ENCODE measurements at regions not wholly inside any gene's neighbourhood (a gene's known extent, or its start where the extent isn't known, plus 50 kb on each side); places are given as distances from the start of the nearest gene placed in this dataset.

DNA sequence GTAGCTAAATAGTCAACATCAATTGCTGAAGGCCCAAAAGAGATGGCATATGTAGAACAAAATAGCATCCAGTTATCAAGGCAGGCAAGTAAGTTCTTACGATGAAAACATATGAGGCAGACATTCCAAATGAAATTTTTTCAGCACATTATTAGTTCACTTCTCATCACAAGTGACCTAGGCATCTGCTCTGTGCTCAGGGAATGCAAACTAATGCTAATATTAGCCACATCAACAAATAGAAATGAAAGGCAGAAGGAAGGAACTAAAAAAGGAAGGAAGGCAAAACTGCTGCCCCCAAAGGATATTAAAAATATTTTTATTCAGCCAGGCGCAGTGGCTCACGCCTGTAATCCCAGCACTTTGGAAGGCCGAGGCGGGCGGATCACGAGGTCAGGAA lies 51.2 kb upstream of the ROCK1 start:
- Mint-ChIP-seq H3K36me3 (ENCODE audit: insufficient read depth, unreplicated experiment) (no peaks in the 10 kb centered on the region), H3K4me3 (ENCODE audit: unreplicated experiment) (no peak overlapping the region), H3K27me3 (ENCODE audit: insufficient read depth, unreplicated experiment) (no peaks in the 10 kb centered on the region), H3K9me3 (ENCODE audit: unreplicated experiment) (no peaks in the 10 kb centered on the region), H3K27ac (ENCODE audit: low read depth, unreplicated experiment) (no peak overlapping the region), H3K4me1 (ENCODE audit: insufficient read depth, unreplicated experiment) (peaks cover 15% of the 10 kb centered on the region)
- intact Hi-C loops (cut with micrococcal nuclease), result no loop called here
- no peak for DNase-seq (ENCODE audit: unreplicated experiment)
- no TSS peak for BruUV-seq (replicated peaks)
- ChIA-PET POLR2A (interaction anchor here (1.2 to 2.9 kb wide), 4 partner anchors 47 to 51 kb away, joined by 3 to 23 read pairs (median 7); partner anchors contain the start of gene ROCK1), CTCF (interaction anchor here (0.7 to 2.5 kb wide), 2 partner anchors 8 to 16 kb away, joined by 4 to 15 read pairs; no protein-coding TSS in a partner anchor)
- TF ChIP-seq, protein P1, sequence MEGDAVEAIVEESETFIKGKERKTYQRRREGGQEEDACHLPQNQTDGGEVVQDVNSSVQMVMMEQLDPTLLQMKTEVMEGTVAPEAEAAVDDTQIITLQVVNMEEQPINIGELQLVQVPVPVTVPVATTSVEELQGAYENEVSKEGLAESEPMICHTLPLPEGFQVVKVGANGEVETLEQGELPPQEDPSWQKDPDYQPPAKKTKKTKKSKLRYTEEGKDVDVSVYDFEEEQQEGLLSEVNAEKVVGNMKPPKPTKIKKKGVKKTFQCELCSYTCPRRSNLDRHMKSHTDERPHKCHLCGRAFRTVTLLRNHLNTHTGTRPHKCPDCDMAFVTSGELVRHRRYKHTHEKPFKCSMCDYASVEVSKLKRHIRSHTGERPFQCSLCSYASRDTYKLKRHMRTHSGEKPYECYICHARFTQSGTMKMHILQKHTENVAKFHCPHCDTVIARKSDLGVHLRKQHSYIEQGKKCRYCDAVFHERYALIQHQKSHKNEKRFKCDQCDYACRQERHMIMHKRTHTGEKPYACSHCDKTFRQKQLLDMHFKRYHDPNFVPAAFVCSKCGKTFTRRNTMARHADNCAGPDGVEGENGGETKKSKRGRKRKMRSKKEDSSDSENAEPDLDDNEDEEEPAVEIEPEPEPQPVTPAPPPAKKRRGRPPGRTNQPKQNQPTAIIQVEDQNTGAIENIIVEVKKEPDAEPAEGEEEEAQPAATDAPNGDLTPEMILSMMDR (IDR thresholded peaks at IDR 0.05; ENCODE audit: unreplicated experiment), result no peak

- CTCF ChIA-PET, result interaction anchor here (0.5 to 2.5 kb wide), 9 partner anchors 15 to 345 kb away, joined by 3 to 15 read pairs (median 3); no protein-coding TSS in a partner anchor
- H3K9me3 Mint-ChIP-seq (ENCODE audit: unreplicated experiment), result no peaks in the 10 kb centered on the region
- DNase-seq (ENCODE audit: unreplicated experiment), result peak; percentile 85
Measured at GRCh38 chr18:21163647-21164547, 52.3 kb upstream of the ROCK1 start.

DNA sequence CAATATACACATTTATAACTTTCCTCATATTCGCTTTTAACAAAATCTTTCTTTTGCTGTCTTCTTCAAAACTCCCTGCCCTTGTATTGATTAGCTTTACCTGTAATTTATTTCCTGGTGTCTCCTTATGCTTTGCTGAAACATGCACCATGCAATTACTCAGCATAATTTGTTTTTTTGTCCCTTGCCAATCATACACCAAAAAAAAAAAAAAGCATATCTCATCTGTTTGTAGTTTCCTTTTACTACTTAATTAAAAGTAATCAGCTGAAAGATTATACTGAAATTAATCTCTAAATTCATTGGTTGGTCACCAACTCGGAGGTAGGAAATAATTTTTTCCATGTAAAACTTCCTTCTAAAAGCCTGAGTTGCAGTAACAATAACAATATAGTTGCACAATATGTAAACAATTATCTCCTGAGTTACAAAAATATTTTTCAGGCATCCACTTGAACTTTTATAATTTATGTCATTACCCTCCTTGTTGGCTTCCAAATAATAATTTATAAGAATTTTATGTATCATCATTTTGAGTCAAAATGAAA lies 53.0 kb upstream of the ROCK1 start:
- intact Hi-C loops (cut with micrococcal nuclease), result loop anchor here (2.0 kb wide), 1 partner anchor 54 kb away; the partner anchor contains the start of gene ROCK1
- peak; percentile 27 for DNase-seq (ENCODE audit: unreplicated experiment)
- H3K27me3 Mint-ChIP-seq (ENCODE audit: insufficient read depth, unreplicated experiment), result no peaks in the 10 kb centered on the region
- no peaks in the 10 kb centered on the region for H3K9me3 Mint-ChIP-seq (ENCODE audit: unreplicated experiment)
- peaks cover 15% of the 10 kb centered on the region for H3K4me1 Mint-ChIP-seq (ENCODE audit: insufficient read depth, unreplicated experiment)
- peak overlapping the region; percentile 28 for H3K4me3 Mint-ChIP-seq (ENCODE audit: unreplicated experiment)
- TF ChIP-seq, protein P1 (IDR thresholded peaks at IDR 0.05; ENCODE audit: unreplicated experiment), result no peak
- no peaks in the 10 kb centered on the region for H3K36me3 Mint-ChIP-seq (ENCODE audit: insufficient read depth, unreplicated experiment)
- CTCF ChIA-PET, result interaction anchor here (0.5 to 2.5 kb wide), 7 partner anchors 14 to 345 kb away, joined by 3 to 15 read pairs (median 3); no protein-coding TSS in a partner anchor
- no TSS peak for BruUV-seq (replicated peaks)
- POLR2A ChIA-PET, result interaction anchor here (0.5 to 2.9 kb wide), 12 partner anchors 10 to 686 kb away, joined by 3 to 23 read pairs (median 4); partner anchors contain the start of genes ESCO1 and ROCK1
- peak overlapping the region; percentile 59 for H3K27ac Mint-ChIP-seq (ENCODE audit: low read depth, unreplicated experiment)

More at GRCh38 chr18:21163647-21164547, 52.3 kb upstream of the ROCK1 start:
- TF ChIP-seq, protein P1 (IDR thresholded peaks at IDR 0.05; ENCODE audit: unreplicated experiment), result no peak
- intact Hi-C loops (cut with micrococcal nuclease), result loop anchor here (2.0 kb wide), 1 partner anchor 53 kb away; the partner anchor contains the start of gene ROCK1
- POLR2A ChIA-PET, result interaction anchor here (0.5 to 2.9 kb wide), 15 partner anchors 9 to 687 kb away, joined by 3 to 23 read pairs (median 3); partner anchors contain the start of genes ESCO1 and ROCK1
- Mint-ChIP-seq H3K4me1 (ENCODE audit: insufficient read depth, unreplicated experiment) (peaks cover 15% of the 10 kb centered on the region), H3K27me3 (ENCODE audit: insufficient read depth, unreplicated experiment) (no peaks in the 10 kb centered on the region), H3K36me3 (ENCODE audit: insufficient read depth, unreplicated experiment) (no peaks in the 10 kb centered on the region), H3K4me3 (ENCODE audit: unreplicated experiment) (peak overlapping the region; percentile 28), H3K27ac (ENCODE audit: low read depth, unreplicated experiment) (peak overlapping the region; percentile 59)
- no TSS peak for BruUV-seq (replicated peaks)

Measured in MCF 10A (cell line).